GM12872 (cell line): ENCODE measurements at regions not wholly inside any gene's neighbourhood (a gene's known extent, or its start where the extent isn't known, plus 50 kb on each side); places are given as distances from the start of the nearest gene placed in this dataset.

Experiments
- CTCF ChIP-seq: IDR thresholded peaks from 3 replicates; pipeline ENCODE4 v1.5.1; 2011; ENCODE audit warnings: low read depth, mild to moderate bottlenecking, low read length, moderate library complexity; ENCODE audit not compliant: insufficient read depth

DNA sequence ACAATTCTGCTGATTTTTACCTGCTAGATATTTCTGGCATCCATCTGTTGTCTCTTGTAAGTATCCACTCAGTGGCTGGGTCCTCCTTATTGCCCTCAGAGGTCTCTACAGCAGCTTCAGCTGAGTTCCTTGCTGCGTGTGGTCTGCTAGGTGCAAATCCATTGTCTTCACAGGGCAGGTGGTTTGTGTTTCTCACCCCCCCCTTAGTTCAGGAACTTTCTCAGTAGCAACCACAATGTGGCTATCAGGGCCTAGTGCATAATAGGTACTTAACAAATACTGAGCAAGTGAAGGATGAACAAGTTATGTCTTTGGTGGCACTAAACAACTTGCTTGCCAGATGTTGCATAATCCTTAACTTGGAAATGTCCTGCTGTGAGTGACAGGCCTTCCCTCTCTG, 96.7 kb upstream of the KLHL25 start:
- TF ChIP-seq CTCF: no peak

DNA sequence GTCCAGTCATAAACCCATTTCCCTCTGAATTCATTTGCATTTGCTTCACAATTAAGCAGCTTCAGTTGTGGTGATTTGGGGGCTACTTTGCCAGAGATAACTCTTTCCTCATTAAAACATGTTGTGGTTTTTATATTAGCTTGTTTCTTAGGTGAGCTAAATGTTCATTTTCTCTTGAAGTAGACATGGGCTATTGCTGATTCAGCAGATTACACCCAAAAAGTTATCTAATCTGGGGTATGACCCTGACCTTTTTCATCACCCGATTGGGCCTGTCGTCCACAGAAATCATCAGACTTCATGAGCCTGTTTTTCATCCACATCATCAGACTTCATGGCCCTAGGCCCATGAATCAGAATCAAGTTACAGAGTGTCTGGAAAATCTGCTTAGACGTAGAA, 97.5 kb upstream of the KLHL25 start:
- no peak for TF ChIP-seq CTCF

DNA sequence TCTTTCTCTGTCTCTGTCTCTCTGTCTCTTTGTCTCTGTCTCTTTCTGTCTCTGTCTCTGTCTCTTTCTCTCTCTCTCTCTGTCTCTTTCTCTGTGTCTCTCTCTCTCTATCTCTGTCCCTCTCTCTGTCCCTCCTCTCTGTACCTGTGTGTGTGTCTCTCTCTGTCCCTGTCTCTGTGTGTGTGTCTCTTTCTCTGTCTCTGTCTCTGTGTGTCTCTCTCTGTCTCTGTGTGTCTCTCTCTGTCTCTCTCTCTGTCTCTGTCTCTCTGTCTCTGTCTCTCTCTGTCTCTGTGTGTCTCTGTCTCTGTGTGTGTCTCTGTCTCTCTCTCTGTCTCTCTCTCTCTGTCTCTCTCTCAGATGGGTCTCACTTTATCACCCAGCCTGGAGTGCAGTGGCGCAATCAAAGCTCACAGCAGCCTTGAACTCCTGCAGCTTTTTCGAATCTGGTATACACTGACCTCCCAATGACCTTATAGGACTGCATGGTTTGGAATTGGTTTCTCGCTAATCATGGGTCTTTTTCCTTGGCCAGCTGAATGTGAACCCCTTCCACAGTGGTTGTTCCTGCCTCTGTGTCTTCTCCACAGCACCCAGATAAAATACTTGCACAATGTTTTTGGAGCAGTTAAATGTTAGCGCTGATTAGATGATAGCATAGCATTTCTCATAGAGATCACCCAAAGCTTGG, 102.6 kb upstream of the KLHL25 start:
- TF ChIP-seq CTCF: no peak

DNA sequence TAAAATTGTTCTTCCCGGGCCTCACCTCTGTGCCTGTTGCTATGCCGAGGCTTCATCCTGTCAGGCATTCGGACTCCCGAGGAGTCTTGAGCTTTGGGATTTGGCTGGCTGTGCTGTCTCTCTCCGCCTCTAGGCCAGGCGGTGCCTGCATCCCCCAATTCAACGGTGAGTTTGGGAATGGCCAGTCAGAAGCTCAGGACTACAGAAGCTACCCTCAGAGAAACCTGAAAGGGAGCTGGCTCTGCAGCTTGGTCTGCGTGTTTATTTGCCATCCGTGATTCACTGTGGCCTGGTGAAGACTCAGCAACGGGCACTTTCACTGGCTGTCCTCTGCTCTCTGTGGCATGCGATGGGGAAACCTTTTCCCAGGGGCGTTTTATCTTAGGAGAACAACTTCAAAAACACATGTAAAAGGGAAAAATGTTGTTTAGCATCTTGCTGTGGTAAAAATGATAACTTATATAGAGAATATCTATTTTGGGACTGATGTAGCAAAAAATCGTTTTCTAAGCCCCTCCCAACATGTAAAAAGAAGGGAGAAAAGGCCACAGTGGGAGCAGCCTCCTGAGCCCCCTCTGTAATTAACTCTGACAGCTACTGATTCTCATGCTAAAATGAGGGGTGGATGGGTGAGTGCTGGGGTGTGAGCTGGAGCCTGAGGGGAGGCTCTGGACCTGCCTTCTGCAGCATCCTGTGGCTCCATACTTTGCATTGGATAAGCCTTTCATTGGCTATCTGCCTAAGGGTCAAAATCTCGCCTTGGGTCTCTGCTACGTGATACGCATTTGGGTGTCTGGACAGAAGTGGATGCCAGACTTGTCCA, 103.4 kb upstream of the KLHL25 start:
- no peak for TF ChIP-seq CTCF

DNA sequence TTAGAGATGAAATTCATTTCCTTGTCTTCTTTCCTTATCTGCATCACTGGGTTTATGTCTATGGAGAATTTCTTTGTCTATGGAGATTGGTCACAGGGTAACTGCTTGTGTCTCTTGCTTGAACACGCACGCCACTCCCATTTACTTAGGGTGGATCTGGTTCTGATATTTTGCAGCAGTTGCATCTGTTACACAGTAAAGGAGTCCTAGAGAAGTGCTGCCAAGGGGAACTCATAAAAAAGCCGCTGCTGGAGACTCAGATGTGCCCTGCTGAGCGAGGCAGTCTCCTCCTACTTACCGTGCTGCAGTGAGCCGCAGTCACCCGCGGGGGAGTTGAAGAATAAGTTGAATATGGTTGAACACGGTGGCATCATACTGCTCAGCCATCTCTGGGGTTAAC, 105.2 kb upstream of the KLHL25 start:
- TF ChIP-seq CTCF: no peak

DNA sequence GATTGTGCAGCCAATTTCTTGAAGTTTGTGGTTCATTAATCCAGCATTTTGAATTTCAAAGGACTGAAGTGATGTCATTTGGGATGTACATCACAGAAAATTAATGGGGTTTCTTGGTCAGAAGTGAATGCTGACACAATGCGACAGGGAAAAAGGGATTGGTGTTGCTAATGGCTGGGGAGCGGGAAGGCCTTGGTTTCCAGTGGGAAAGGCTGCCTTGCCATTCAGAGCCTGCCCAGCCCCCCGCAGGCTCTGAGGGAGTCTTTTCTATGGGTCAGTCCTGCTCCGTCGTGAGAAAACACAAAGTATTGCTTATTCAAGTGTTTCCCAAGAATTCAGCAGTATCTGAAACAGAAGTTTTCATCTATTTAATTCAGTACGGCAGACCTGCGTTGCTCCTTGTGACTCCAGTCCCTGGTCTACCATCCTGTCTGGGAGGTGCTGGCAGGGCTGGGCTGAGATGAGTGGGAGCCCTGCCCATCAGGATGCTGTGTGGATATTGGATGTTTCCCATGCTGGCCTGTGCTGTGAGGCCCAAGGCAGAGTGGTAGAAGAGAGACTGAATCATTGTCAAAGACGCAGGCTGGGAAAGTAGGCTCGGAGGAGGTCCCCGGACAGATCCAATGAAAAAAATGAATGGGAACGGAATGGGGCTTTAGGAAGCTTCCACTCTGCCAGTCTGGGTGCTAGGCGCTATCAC, 111.2 kb upstream of the KLHL25 start:
- TF ChIP-seq CTCF: no peak

DNA sequence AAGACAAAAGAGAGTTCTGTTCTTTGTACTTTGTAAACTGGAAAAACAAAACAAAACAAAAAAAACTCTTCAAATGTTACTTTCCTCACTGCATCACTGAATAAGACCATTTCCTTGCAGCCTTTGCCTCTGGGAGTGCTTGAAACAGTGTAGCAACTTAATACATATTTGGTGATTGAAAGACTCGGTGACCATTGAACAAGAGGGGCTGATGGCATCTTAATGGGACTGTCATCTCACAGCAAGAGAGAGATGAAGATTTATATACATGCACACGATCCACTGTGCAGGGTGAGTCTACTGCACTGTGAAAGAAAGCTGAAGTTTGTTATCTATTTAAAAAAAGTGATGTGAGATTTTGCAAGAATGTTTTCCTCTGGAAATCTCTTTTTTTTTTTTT, 111.9 kb upstream of the KLHL25 start:
- TF ChIP-seq CTCF: no peak
